Mucosa of rectum (tissue), 2 donors: ENCODE measurements at regions not wholly inside any gene's neighbourhood (a gene's known extent, or its start where the extent isn't known, plus 50 kb on each side); places are given as distances from the start of the nearest gene placed in this dataset.

ENCODE experiments used
- H3K27ac ChIP-seq, 2 donors: one replicate each; pipeline ENCODE4 v1.7.0; 2013; ENCODE audit warnings: inconsistent platforms in 2 of 2, low read depth in 2 of 2, low read length in 2 of 2
- H3K27me3 ChIP-seq, 2 donors: one replicate each; pipeline ENCODE4 v1.7.0; 2013; ENCODE audit warnings: low read length in 2 of 2; ENCODE audit not compliant: control insufficient read depth in 2 of 2, insufficient read depth in 2 of 2
- H3K36me3 ChIP-seq, 2 donors: one replicate each; pipeline ENCODE4 v1.7.0; 2013; ENCODE audit warnings: low read length in 2 of 2; ENCODE audit not compliant: control insufficient read depth in 2 of 2, insufficient read depth in 2 of 2
- H3K4me1 ChIP-seq, 2 donors: one replicate each; pipeline ENCODE4 v1.7.0; 2013; ENCODE audit warnings: low read length in 2 of 2, mild to moderate bottlenecking in 1 of 2; ENCODE audit not compliant: control insufficient read depth in 2 of 2, insufficient read depth in 2 of 2
- H3K4me3 ChIP-seq, 2 donors: one replicate each; pipeline ENCODE4 v1.7.0; 2013; ENCODE audit warnings: low read length in 2 of 2
- H3K9ac ChIP-seq, 2 donors: one replicate each; pipeline ENCODE4 v1.7.0; 2013; ENCODE audit warnings: low read length in 2 of 2, low read depth in 1 of 2, mild to moderate bottlenecking in 1 of 2
- H3K9me3 ChIP-seq, 2 donors: one replicate each; pipeline ENCODE4 v1.7.0; 2013; ENCODE audit warnings: low read length in 2 of 2; ENCODE audit not compliant: control insufficient read depth in 2 of 2
- donor health status: healthy.
- donor health status: Normal muscosa, but diverticular disease.

DNA sequence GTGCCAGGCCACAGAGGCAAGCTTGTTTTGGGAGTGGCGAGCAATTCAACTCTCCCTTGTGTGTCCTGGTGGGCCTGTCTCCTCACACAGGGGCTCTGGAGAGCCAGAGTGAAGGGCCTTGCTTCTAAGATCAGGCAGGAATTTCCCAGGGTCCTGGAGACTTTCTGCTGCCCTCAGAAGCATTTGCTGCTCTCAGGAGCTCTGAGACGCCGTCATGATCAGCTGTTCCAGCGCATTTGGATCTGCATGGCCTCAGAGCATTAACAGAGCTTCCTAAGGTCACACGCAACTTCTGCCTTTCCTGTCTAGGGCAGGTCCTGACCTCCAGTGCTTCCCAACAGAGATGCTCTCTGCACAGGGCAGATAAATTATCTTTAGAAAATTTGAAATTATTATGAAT lies 52.2 kb upstream of the C10orf90 start:
- H3K4me3 ChIP-seq = no peak overlapping the region
- H3K36me3 ChIP-seq = no peaks in the 10 kb centered on the region
- H3K27me3 ChIP-seq = no peaks in the 10 kb centered on the region
- H3K27ac ChIP-seq = no peak overlapping the region
- no peak overlapping the region for H3K9ac ChIP-seq
- H3K4me1 ChIP-seq = no peaks in the 10 kb centered on the region
- H3K9me3 ChIP-seq = no peaks in the 10 kb centered on the region

GRCh38 chr10:126723226-126723625 lies 52.7 kb upstream of the C10orf90 start:
- Histone ChIP-seq H3K27ac (no peak overlapping the region), H3K4me1 (no peaks in the 10 kb centered on the region), H3K27me3 (no peaks in the 10 kb centered on the region)

DNA sequence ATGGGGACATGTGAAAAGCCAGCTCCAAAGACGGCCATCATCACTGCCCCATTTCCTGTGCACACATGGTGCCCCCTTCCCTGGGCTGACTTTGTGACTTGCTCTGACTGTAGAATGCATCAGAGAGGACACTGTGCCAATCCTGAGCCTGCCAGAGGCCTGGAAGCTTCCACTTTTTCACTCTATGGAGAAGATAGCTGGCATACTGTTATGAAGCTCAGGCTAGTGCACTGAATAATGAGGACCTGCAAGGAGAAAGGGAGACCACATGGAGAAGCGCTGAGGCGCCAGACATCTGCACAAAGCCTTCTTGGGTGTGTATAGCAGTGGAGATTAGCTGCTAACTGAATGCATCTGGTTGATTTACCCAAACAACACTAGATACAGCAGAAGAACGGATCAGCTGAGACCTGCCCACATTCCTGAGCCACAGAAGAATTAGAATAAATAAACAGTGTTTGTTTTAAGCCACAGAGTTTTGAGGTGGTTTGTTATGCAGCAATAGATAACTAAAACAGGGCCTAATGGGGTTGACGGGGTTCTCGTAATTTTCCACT lies 58.9 kb upstream of the C10orf90 start:
- no peaks in the 10 kb centered on the region for H3K9me3 ChIP-seq
- no peaks in the 10 kb centered on the region for H3K27me3 ChIP-seq
- no peak overlapping the region for H3K27ac ChIP-seq
- H3K36me3 ChIP-seq = no peaks in the 10 kb centered on the region
- H3K4me3 ChIP-seq = no peak overlapping the region
- no peaks in the 10 kb centered on the region for H3K4me1 ChIP-seq
- no peak overlapping the region for H3K9ac ChIP-seq

More at GRCh38 chr10:126723226-126723625, 52.7 kb upstream of the C10orf90 start:
- H3K36me3 ChIP-seq = no peaks in the 10 kb centered on the region
- H3K9me3 ChIP-seq = no peaks in the 10 kb centered on the region
- H3K4me3 ChIP-seq = no peak overlapping the region
- no peak overlapping the region for H3K9ac ChIP-seq

DNA sequence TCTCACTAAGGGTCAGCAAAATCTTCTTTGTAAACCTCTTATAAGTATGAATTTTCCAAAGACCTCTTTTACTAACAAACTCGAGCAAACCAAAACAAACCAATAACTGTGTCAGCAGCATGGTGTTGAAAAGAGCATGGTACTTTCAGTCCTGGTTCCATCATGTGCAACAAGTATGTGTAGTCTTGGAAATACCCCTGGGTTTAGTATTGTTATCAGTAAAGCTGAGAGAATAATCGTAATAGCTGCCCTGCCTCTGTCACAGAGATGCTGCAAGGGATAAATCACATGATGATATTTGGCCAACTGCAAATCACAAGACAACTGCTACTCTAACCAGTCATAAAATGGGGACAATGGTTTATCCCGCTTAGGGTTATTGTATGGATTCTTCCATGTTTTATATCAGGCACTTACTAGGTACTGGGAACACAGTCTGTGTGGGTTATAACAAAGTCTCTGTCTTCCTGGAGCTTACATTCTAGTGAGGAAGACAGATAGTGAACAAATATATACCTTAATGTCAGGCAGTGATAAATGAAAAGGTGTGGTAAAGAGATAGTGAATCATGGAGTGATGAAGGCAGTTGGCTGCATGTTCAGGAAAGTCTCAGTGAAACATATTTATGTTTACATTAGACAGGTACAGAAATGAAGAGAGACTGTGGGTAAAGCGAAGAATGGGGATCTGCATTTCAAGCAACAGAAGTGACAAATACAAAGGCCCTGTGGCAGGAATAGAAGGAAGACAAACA lies 60.5 kb upstream of the C10orf90 start:
- no peaks in the 10 kb centered on the region for H3K36me3 ChIP-seq
- H3K27me3 ChIP-seq = no peaks in the 10 kb centered on the region
- H3K9ac ChIP-seq = no peak overlapping the region
- H3K27ac ChIP-seq = no peak overlapping the region
- H3K4me1 ChIP-seq = no peaks in the 10 kb centered on the region
- H3K4me3 ChIP-seq = no peak overlapping the region
- H3K9me3 ChIP-seq = no peaks in the 10 kb centered on the region

DNA sequence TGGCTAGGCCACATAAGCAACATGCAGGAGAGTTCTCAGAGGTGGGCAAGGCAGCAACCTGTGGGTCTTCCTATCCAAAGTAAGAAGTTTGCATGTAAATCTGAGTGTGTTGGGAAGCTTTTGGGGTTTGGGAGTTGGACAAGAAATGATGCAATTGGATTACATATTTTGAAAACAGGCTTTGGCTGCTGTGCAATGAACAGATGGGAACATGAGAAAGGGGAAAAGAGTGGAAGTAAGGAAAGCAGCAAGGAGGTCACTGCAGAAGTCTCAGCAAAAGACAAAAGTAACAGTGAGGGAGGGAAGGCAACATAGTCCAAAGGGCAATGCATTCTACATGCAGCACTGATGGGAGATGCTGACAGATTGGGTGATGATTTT lies 61.1 kb upstream of the C10orf90 start:
- H3K9ac ChIP-seq = no peak overlapping the region
- no peaks in the 10 kb centered on the region for H3K36me3 ChIP-seq
- H3K27ac ChIP-seq = no peak overlapping the region
- no peaks in the 10 kb centered on the region for H3K4me1 ChIP-seq
- H3K27me3 ChIP-seq = no peaks in the 10 kb centered on the region
- no peak overlapping the region for H3K4me3 ChIP-seq
- H3K9me3 ChIP-seq = no peaks in the 10 kb centered on the region

DNA sequence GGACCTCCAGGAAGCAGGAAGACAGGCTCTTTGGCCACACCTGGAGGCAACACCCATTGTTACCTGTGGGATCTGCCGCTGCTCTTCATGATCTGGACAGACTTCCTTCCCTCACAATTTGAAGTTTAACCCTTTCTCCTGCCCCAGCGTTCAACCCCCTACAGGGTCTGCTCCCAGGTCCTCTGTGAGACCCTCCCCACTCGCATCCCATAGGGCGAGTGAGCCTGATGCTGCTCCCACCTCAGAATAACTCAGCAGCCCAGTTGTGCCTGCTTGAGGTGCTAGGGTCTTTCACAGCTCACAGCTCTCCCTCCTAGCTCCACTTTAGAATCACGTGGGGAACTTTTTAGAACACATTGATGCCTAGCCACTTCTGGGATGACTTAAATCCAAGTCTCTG lies 61.8 kb upstream of the C10orf90 start:
- Histone ChIP-seq H3K27ac (no peak overlapping the region), H3K4me3 (no peak overlapping the region), H3K36me3 (no peaks in the 10 kb centered on the region), H3K27me3 (no peaks in the 10 kb centered on the region), H3K9ac (no peak overlapping the region), H3K4me1 (no peaks in the 10 kb centered on the region), H3K9me3 (no peaks in the 10 kb centered on the region)

- no peaks in the 10 kb centered on the region for H3K9me3 ChIP-seq
- H3K27me3 ChIP-seq = no peaks in the 10 kb centered on the region
- no peak overlapping the region for H3K4me3 ChIP-seq
- no peak overlapping the region for H3K27ac ChIP-seq
- no peak overlapping the region for H3K9ac ChIP-seq
- no peaks in the 10 kb centered on the region for H3K36me3 ChIP-seq
- H3K4me1 ChIP-seq = no peaks in the 10 kb centered on the region
Observed at GRCh38 chr10:126732868-126733267, 62.4 kb upstream of the C10orf90 start.

- Histone ChIP-seq H3K9me3 (no peaks in the 10 kb centered on the region), H3K27me3 (no peaks in the 10 kb centered on the region), H3K4me3 (no peak overlapping the region), H3K9ac (no peak overlapping the region), H3K4me1 (no peaks in the 10 kb centered on the region), H3K36me3 (no peaks in the 10 kb centered on the region), H3K27ac (no peak overlapping the region)
Observed at GRCh38 chr10:126734015-126734414, 63.5 kb upstream of the C10orf90 start.

GRCh38 chr10:126734967-126735366 lies 64.5 kb upstream of the C10orf90 start:
- no peak overlapping the region for H3K9ac ChIP-seq
- no peaks in the 10 kb centered on the region for H3K27me3 ChIP-seq
- H3K4me3 ChIP-seq = no peak overlapping the region
- no peak overlapping the region for H3K27ac ChIP-seq
- no peaks in the 10 kb centered on the region for H3K9me3 ChIP-seq
- H3K36me3 ChIP-seq = no peaks in the 10 kb centered on the region
- H3K4me1 ChIP-seq = no peaks in the 10 kb centered on the region

DNA sequence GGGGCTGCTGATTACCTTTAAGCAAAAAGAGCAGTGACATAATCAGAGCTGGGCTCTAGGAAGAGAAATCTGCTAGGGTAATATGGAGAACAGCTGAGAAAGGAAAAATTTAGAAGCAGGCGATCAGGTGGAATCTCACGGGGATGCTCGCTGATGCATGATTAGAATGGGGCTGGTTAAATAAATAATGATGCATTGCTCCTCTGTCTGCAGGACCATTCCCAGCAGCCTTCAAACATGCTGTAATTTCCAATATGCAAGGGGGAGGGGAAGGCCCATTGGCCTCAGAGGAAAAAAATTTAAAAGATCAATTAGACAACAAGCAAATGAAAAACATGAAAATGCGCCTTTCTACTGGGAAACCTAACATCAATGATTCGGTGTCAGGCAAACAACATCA lies 65.6 kb upstream of the C10orf90 start:
- H3K9ac ChIP-seq = no peak overlapping the region
- no peaks in the 10 kb centered on the region for H3K36me3 ChIP-seq
- no peak overlapping the region for H3K4me3 ChIP-seq
- H3K4me1 ChIP-seq = no peaks in the 10 kb centered on the region
- H3K9me3 ChIP-seq = no peaks in the 10 kb centered on the region
- no peak overlapping the region for H3K27ac ChIP-seq
- H3K27me3 ChIP-seq = no peaks in the 10 kb centered on the region
